ENCODE measurements at regions not wholly inside any gene's neighbourhood (a gene's known extent, or its start where the extent isn't known, plus 50 kb on each side); places are given as distances from the start of the nearest gene placed in this dataset.

DNA sequence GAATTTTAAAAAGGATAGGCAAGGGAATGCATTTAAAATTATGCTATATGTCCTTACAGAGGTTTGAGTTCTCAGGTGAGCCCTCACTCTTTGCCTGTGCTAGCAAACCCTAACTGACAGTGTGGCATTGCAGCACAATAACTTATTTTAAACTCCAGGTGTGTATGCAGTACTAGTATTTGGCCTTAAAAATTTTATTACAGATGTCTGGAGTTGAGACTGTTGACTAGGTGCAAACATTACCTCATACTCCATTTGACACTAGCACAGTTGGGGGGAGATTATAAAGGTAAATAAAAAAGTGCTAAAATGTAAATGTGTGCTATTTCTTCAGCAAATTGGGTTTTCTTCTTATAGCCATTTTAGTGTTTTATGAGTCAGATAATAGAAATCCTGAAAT is 407.7 kb downstream of the SH3GL2 start:
- Histone ChIP-seq H3K4me1 (ENCODE audit: control insufficient read depth in 2 of 2, insufficient read depth in 2 of 2, low read length in 2 of 2) (no peaks in the 10 kb centered on the region), H3K36me3 (ENCODE audit: control insufficient read depth in 2 of 2, insufficient read depth in 2 of 2, low read length in 1 of 2) (no peaks in the 10 kb centered on the region), H3K27me3 (ENCODE audit: control insufficient read depth in 2 of 2, insufficient read depth in 1 of 2, low read length in 1 of 2) (no peaks in the 10 kb centered on the region), H3K9me3 (ENCODE audit: control insufficient read depth in 2 of 2, insufficient read depth in 1 of 2, low read length in 1 of 2) (no peaks in the 10 kb centered on the region), H3K4me3 (ENCODE audit: low read length in 2 of 2) (no peak overlapping the region), H3K27ac (ENCODE audit: low read depth in 1 of 2, low read length in 1 of 2) (no peak overlapping the region)
- no peak for DNase-seq (ENCODE audit: low read depth in 6 of 9, low spot score in 9 of 9)

DNA sequence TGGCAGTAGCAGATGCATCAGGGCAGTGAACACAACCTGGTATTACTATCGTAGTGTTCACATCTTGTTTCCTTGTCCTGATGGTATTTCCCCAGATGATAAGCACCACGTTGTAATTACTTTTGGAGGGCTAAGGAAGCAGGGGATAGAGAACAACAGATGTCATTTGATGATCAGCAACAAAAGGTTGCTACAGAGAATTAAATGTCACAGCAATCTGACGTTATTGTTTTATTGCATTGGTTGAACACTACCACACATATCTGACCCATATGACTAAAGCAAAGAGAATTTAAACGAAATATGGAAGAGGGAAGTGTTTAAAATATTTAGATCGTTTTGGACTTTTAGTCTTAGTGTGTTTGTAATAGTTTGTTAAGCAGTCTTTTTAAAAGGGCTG is 408.3 kb downstream of the SH3GL2 start:
- H3K27me3 ChIP-seq (ENCODE audit: control insufficient read depth in 2 of 2, insufficient read depth in 1 of 2, low read length in 1 of 2), result no peaks in the 10 kb centered on the region
- no peak for DNase-seq (ENCODE audit: low read depth in 6 of 9, low spot score in 9 of 9)
- H3K36me3 ChIP-seq (ENCODE audit: control insufficient read depth in 2 of 2, insufficient read depth in 2 of 2, low read length in 1 of 2), result no peaks in the 10 kb centered on the region
- H3K4me3 ChIP-seq (ENCODE audit: low read length in 2 of 2), result no peak overlapping the region
- no peaks in the 10 kb centered on the region for H3K4me1 ChIP-seq (ENCODE audit: control insufficient read depth in 2 of 2, insufficient read depth in 2 of 2, low read length in 2 of 2)
- no peak overlapping the region for H3K27ac ChIP-seq (ENCODE audit: low read depth in 1 of 2, low read length in 1 of 2)
- WGBS, result 50% methylated on average over 5 of the region's 5 CpGs
- H3K9me3 ChIP-seq (ENCODE audit: control insufficient read depth in 2 of 2, insufficient read depth in 1 of 2, low read length in 1 of 2), result no peaks in the 10 kb centered on the region

DNA sequence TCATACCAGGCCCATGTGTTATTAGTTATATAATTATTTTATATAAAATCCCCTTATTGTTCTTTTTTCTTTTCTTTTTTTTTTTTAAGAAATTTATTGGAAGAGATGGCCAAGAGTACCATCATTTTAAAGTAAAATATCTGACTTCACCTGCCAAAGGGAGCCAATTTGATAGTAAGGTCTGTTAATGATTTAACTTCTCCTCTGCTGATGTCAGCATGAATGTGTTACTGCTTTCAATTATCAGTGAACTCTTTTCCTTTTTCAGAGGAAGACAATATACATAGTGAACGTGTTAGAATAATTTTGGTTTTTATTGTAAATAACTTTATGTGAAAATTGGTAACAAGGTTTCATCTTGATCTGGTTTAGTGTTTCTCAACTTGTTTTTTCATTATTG is 409.6 kb downstream of the SH3GL2 start:
- DNase-seq (ENCODE audit: low read depth in 6 of 9, low spot score in 9 of 9), result no peak
- 78% methylated on average over 1 of the region's 1 CpG for WGBS
- no peak overlapping the region for H3K4me3 ChIP-seq (ENCODE audit: low read length in 2 of 2)
- no peaks in the 10 kb centered on the region for H3K27me3 ChIP-seq (ENCODE audit: control insufficient read depth in 2 of 2, insufficient read depth in 1 of 2, low read length in 1 of 2)
- no peak overlapping the region for H3K27ac ChIP-seq (ENCODE audit: low read depth in 1 of 2, low read length in 1 of 2)
- H3K4me1 ChIP-seq (ENCODE audit: control insufficient read depth in 2 of 2, insufficient read depth in 2 of 2, low read length in 2 of 2), result no peaks in the 10 kb centered on the region
- H3K36me3 ChIP-seq (ENCODE audit: control insufficient read depth in 2 of 2, insufficient read depth in 2 of 2, low read length in 1 of 2), result no peaks in the 10 kb centered on the region
- H3K9me3 ChIP-seq (ENCODE audit: control insufficient read depth in 2 of 2, insufficient read depth in 1 of 2, low read length in 1 of 2), result no peaks in the 10 kb centered on the region

DNA sequence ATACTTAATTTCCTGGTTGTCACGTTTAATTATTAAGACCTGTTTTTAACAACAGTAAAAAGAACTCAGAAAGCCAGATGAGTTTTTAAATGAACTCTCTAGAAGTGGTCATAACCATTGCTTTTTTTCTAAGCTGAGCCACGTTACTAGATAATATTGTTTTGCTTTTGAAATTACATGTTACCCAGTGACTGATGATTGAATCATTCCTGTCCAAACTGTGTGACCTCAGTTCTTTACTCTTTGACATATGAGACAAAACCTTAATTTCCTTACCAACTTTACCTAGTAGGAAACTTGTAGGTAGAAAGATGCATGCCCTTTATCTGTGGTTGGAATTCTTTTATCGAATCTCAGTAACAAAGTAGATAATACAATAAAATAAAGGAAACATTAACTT is 411.7 kb downstream of the SH3GL2 start:
- Histone ChIP-seq H3K27me3 (ENCODE audit: control insufficient read depth in 2 of 2, insufficient read depth in 1 of 2, low read length in 1 of 2) (no peaks in the 10 kb centered on the region), H3K4me3 (ENCODE audit: low read length in 2 of 2) (no peak overlapping the region), H3K36me3 (ENCODE audit: control insufficient read depth in 2 of 2, insufficient read depth in 2 of 2, low read length in 1 of 2) (no peaks in the 10 kb centered on the region), H3K4me1 (ENCODE audit: control insufficient read depth in 2 of 2, insufficient read depth in 2 of 2, low read length in 2 of 2) (no peaks in the 10 kb centered on the region), H3K27ac (ENCODE audit: low read depth in 1 of 2, low read length in 1 of 2) (no peak overlapping the region), H3K9me3 (ENCODE audit: control insufficient read depth in 2 of 2, insufficient read depth in 1 of 2, low read length in 1 of 2) (no peaks in the 10 kb centered on the region)
- no peak for DNase-seq (ENCODE audit: low read depth in 6 of 9, low spot score in 9 of 9)
- WGBS, result 91% methylated on average over 3 of the region's 3 CpGs

DNA sequence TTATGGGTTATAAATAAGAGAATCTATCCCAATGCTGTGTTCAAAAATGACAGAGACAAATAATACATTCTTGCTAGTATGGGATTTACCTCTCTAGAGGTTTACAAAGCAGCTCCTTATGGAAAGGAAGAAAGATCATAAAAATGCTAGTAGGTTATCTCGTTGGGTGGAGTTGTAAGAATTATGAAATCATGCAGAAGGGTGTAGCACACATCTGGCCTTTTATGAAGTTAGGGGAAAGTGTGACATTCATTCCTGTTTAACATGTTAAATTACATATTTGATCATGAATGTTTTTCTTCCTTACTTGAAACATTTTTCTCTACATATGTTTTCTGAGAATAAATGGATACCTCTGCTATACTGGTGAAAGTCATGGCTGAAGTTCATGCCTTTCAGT is 414.2 kb downstream of the SH3GL2 start:
- H3K4me3 ChIP-seq (ENCODE audit: low read length in 2 of 2), result no peak overlapping the region
- H3K36me3 ChIP-seq (ENCODE audit: control insufficient read depth in 2 of 2, insufficient read depth in 2 of 2, low read length in 1 of 2), result no peaks in the 10 kb centered on the region
- no peaks in the 10 kb centered on the region for H3K4me1 ChIP-seq (ENCODE audit: control insufficient read depth in 2 of 2, insufficient read depth in 2 of 2, low read length in 2 of 2)
- no peak overlapping the region for H3K27ac ChIP-seq (ENCODE audit: low read depth in 1 of 2, low read length in 1 of 2)
- H3K27me3 ChIP-seq (ENCODE audit: control insufficient read depth in 2 of 2, insufficient read depth in 1 of 2, low read length in 1 of 2), result no peaks in the 10 kb centered on the region
- H3K9me3 ChIP-seq (ENCODE audit: control insufficient read depth in 2 of 2, insufficient read depth in 1 of 2, low read length in 1 of 2), result no peaks in the 10 kb centered on the region
- WGBS, result 71% methylated on average over 1 of the region's 1 CpG
- DNase-seq (ENCODE audit: low read depth in 6 of 9, low spot score in 9 of 9), result no peak

DNA sequence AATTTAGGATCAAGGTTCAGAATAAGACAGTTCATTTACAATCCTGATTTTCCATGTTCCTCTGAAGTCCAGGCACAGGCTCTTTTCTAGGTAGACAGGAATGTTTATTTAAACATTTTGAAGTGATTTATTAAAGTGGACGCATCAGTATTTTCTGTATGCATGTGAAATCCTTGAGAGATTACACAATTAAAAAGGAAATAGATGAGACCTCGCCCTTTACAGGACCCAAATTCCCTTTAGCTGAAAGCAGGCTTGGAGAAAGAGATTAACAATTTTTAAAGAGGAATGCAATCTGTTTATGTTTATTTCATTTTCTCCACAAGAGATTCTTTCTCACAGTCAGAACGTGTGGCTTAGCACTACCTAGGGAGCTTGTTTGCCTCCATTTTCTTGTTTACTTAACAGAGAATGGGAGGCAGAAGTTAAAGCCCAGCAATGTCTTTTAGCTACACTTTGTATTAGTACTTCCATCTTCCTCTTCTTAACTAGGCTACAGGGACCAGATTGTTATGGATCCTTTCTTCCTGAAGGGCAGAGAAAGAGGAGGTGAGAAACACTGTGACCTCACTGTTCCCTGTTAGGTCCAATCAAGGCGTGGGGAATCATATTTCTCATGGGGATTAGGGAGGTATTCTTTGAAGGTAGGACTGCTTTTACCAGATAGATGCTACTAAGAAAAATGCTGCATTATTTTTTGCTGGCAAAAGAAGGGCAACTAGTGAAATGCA is 416.0 kb downstream of the SH3GL2 start:
- H3K9me3 ChIP-seq (ENCODE audit: control insufficient read depth in 2 of 2, insufficient read depth in 1 of 2, low read length in 1 of 2), result no peaks in the 10 kb centered on the region
- H3K4me3 ChIP-seq (ENCODE audit: low read length in 2 of 2), result no peak overlapping the region
- H3K36me3 ChIP-seq (ENCODE audit: control insufficient read depth in 2 of 2, insufficient read depth in 2 of 2, low read length in 1 of 2), result no peaks in the 10 kb centered on the region
- 63% methylated on average over 4 of the region's 4 CpGs for WGBS
- H3K4me1 ChIP-seq (ENCODE audit: control insufficient read depth in 2 of 2, insufficient read depth in 2 of 2, low read length in 2 of 2), result no peaks in the 10 kb centered on the region
- no peaks in the 10 kb centered on the region for H3K27me3 ChIP-seq (ENCODE audit: control insufficient read depth in 2 of 2, insufficient read depth in 1 of 2, low read length in 1 of 2)
- DNase-seq (ENCODE audit: low read depth in 6 of 9, low spot score in 9 of 9), result no peak
- no peak overlapping the region for H3K27ac ChIP-seq (ENCODE audit: low read depth in 1 of 2, low read length in 1 of 2)

DNA sequence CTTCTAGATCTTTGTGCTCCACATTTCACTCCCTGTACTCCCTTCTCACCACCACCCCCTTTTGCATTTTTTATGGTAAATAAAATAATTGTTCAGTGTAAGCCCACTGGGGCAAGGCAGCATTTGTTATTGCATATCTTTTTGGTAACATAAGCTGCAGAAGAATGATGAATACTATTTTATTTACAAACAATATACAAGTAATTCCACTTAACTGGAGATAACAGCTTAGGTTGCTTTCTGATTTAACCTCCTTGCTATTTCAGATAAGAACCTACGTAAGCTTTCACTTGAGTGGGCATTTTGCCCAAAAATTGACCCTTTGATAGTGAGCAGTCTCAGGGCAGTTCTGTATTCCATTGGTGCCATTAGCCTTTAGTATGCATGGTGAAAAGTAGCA is 417.9 kb downstream of the SH3GL2 start:
- H3K36me3 ChIP-seq (ENCODE audit: control insufficient read depth in 2 of 2, insufficient read depth in 2 of 2, low read length in 1 of 2), result no peaks in the 10 kb centered on the region
- H3K27ac ChIP-seq (ENCODE audit: low read depth in 1 of 2, low read length in 1 of 2), result no peak overlapping the region
- H3K9me3 ChIP-seq (ENCODE audit: control insufficient read depth in 2 of 2, insufficient read depth in 1 of 2, low read length in 1 of 2), result no peaks in the 10 kb centered on the region
- DNase-seq (ENCODE audit: low read depth in 6 of 9, low spot score in 9 of 9), result no peak
- no peaks in the 10 kb centered on the region for H3K4me1 ChIP-seq (ENCODE audit: control insufficient read depth in 2 of 2, insufficient read depth in 2 of 2, low read length in 2 of 2)
- H3K4me3 ChIP-seq (ENCODE audit: low read length in 2 of 2), result no peak overlapping the region
- WGBS, result 95% methylated on average over 1 of the region's 1 CpG
- H3K27me3 ChIP-seq (ENCODE audit: control insufficient read depth in 2 of 2, insufficient read depth in 1 of 2, low read length in 1 of 2), result no peaks in the 10 kb centered on the region

DNA sequence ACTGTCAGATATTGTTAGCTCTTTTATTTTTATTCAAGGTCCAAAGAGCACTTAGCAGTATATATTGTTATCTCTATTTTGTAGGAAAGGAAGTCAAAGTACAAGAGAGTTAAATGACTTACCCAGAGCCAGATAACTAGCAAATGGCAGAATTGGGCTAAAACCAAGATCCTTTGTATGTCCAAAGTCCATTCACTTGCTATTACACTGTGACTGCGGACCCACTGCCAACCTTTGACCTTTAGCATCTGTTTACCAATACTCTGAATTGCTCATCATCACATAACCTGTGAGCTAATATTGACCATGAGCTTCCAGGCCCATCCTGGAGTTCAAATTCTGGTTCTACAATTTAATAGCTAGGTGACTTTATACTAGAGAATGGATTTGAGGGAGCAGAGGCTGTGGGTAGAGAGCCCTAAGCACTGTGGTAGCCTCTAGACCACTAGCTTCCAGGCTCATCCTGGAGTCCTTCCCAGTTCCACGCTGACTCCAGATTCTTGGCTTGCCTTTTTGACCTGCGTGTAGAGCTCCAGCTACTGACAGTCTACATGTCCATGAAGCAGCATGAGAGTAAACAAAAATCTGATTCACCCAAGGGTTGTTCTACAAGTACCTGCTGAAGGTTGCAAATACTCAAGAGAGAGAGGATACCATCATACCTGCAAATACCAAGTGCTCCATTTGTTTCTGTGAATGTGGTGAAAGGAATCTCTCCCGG is 424.0 kb downstream of the SH3GL2 start:
- 92% methylated on average over 4 of the region's 4 CpGs for WGBS
- no peaks in the 10 kb centered on the region for H3K9me3 ChIP-seq (ENCODE audit: control insufficient read depth in 2 of 2, insufficient read depth in 1 of 2, low read length in 1 of 2)
- no peaks in the 10 kb centered on the region for H3K27me3 ChIP-seq (ENCODE audit: control insufficient read depth in 2 of 2, insufficient read depth in 1 of 2, low read length in 1 of 2)
- H3K4me1 ChIP-seq (ENCODE audit: control insufficient read depth in 2 of 2, insufficient read depth in 2 of 2, low read length in 2 of 2), result no peaks in the 10 kb centered on the region
- no peaks in the 10 kb centered on the region for H3K36me3 ChIP-seq (ENCODE audit: control insufficient read depth in 2 of 2, insufficient read depth in 2 of 2, low read length in 1 of 2)
- no peak overlapping the region for H3K4me3 ChIP-seq (ENCODE audit: low read length in 2 of 2)
- no peak overlapping the region for H3K27ac ChIP-seq (ENCODE audit: low read depth in 1 of 2, low read length in 1 of 2)
- no peak for DNase-seq (ENCODE audit: low read depth in 6 of 9, low spot score in 9 of 9)

DNA sequence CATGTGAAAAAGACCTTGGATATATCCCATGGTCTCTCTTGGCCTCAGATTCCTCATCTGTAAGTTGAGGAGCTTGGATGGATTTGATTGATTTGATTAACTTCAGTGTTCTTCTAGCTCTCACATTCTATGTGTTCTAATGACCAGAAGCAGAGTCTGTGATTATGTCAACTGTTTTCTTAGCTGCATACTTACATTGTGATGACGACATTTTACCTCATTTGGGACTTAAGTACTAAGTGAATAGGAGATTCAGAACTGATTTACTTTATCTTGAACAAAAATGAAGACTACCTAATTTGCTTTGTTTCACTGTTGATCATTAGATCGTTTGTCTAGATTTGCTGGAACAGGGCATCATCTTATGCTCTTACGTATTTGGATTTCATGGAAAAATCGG is 427.7 kb downstream of the SH3GL2 start:
- WGBS, result 90% methylated on average over 4 of the region's 4 CpGs
- H3K27ac ChIP-seq (ENCODE audit: low read depth in 1 of 2, low read length in 1 of 2), result no peak overlapping the region
- H3K36me3 ChIP-seq (ENCODE audit: control insufficient read depth in 2 of 2, insufficient read depth in 2 of 2, low read length in 1 of 2), result no peaks in the 10 kb centered on the region
- no peaks in the 10 kb centered on the region for H3K4me1 ChIP-seq (ENCODE audit: control insufficient read depth in 2 of 2, insufficient read depth in 2 of 2, low read length in 2 of 2)
- no peak for DNase-seq (ENCODE audit: low read depth in 6 of 9, low spot score in 9 of 9)
- no peaks in the 10 kb centered on the region for H3K9me3 ChIP-seq (ENCODE audit: control insufficient read depth in 2 of 2, insufficient read depth in 1 of 2, low read length in 1 of 2)
- H3K27me3 ChIP-seq (ENCODE audit: control insufficient read depth in 2 of 2, insufficient read depth in 1 of 2, low read length in 1 of 2), result no peaks in the 10 kb centered on the region
- H3K4me3 ChIP-seq (ENCODE audit: low read length in 2 of 2), result no peak overlapping the region
